HepG2 (cell line): ENCODE measurements at regions not wholly inside any gene's neighbourhood (a gene's known extent, or its start where the extent isn't known, plus 50 kb on each side); places are given as distances from the start of the nearest gene placed in this dataset.

Source experiments
- CREB1 ChIP-seq, 2 experiments: fragments of 450-650 bp in 1 of 2; IDR thresholded peaks; 2 replicates each; pipeline ENCODE4 v1.6.1; 2016 to 2017; ENCODE audit warnings: control low read depth in 1 of 2, mild to moderate bottlenecking in 1 of 2, missing compliant biosample characterization in 1 of 2, missing genetic modification characterization in 1 of 2
- FOSL1 ChIP-seq: sonication (generic); formaldehyde crosslinking; IDR thresholded peaks from 2 replicates; pipeline ENCODE4 v1.9.0; 2021; ENCODE audit warnings: missing genetic modification reagents, borderline replicate concordance
- FOXJ3 ChIP-seq: sonication (generic); formaldehyde crosslinking; IDR thresholded peaks from 2 replicates; pipeline ENCODE4 v1.4.0; 2020; ENCODE audit warnings: missing genetic modification reagents, mild to moderate bottlenecking, borderline replicate concordance
- FOXM1 ChIP-seq: sonication (generic); formaldehyde crosslinking; IDR thresholded peaks from 2 replicates; pipeline ENCODE4 v1.5.0; 2020; ENCODE audit warnings: missing genetic modification reagents
- MAFK ChIP-seq, 2 experiments: IDR thresholded peaks in 1 of 2; conservative IDR thresholded peaks in 1 of 2; 2 replicates each; pipeline ENCODE4 v1.6.1; 2011; ENCODE audit warnings: improper control_type of control experiment in 2 of 2, low read length in 2 of 2
- POLR2A ChIP-seq, 2 experiments: IDR thresholded peaks; 2 replicates each; pipeline ENCODE4 v1.6.1; 2011; ENCODE audit warnings: low read depth in 2 of 2, low read length in 2 of 2, mild to moderate bottlenecking in 1 of 2, moderate library complexity in 1 of 2; ENCODE audit not compliant: insufficient read depth in 1 of 2
- XBP1 ChIP-seq: sonication (generic); formaldehyde crosslinking; IDR thresholded peaks from 2 replicates; pipeline ENCODE4 v1.5.0; 2020; ENCODE audit warnings: missing genetic modification reagents
- ZNF234 ChIP-seq: sonication (generic); formaldehyde crosslinking; conservative IDR thresholded peaks from 2 replicates; pipeline ENCODE4 v1.5.1; 2020; ENCODE audit warnings: mild to moderate bottlenecking, missing genetic modification reagents
- TF ChIP-seq, protein P1 (sequence below): IDR thresholded peaks from 2 replicates; pipeline ENCODE4 v1.6.1; 2012; ENCODE audit warnings: low read length, improper control_type of control experiment
- TF ChIP-seq, protein P2 (sequence below): sonication (generic); formaldehyde crosslinking; IDR thresholded peaks from 2 replicates; pipeline ENCODE4 v1.8.0; 2022; ENCODE audit warnings: missing genetic modification reagents, mild to moderate bottlenecking, moderate library complexity, borderline replicate concordance
- TF ChIP-seq, protein P3 (sequence below): sonication (generic); formaldehyde crosslinking; IDR thresholded peaks from one replicate; pipeline ENCODE4 v1.5.1; 2020; ENCODE audit warnings: mild to moderate bottlenecking, missing genetic modification reagents; ENCODE audit errors: not compliant biosample characterization
- TF ChIP-seq, protein P4 (sequence below): sonication (generic); formaldehyde crosslinking; IDR thresholded peaks from 2 replicates; pipeline ENCODE4 v1.5.0; 2020; ENCODE audit warnings: mild to moderate bottlenecking, missing genetic modification reagents, borderline replicate concordance
- TF ChIP-seq, protein P5 (sequence below): sonication (generic); formaldehyde crosslinking; IDR thresholded peaks from 2 replicates; pipeline ENCODE4 v1.5.0; 2020; ENCODE audit warnings: mild to moderate bottlenecking, missing genetic modification reagents, moderate library complexity

DNA sequence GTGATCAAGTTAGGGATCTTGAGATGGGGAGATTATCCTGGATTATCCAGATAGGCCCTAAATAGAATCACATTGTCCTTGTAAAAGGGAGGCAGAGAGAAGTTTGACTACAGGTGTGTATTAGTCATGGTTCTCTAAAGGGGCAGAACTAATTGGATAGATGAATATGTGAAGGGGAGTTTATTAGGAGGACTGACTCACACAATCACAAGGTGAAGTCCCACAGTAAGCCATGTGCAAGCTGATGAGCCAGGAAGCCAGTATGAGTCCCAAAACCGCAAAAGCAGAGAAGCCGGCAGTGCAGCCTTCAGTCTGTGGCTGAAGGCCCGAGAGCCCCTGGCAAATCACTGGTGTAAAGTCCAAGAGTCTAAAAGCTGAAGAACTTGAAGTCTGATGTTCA is 275.8 kb downstream of the KCNS3 start:
- TF ChIP-seq FOSL1 (CRISPR knock-in tag) (no peak), CREB1 (IDR thresholded peaks at IDR 0.05) (no peak), CREB1 (CRISPR knock-in tag; IDR thresholded peaks at IDR 0.05) (no peak), ZNF234 (CRISPR knock-in tag) (no peak), MAFK (conservative IDR thresholded peaks at IDR 0.05 in 1 of 2, IDR thresholded peaks at IDR 0.05 in 1 of 2; ENCODE audit: low read length in 2 of 2) (no peak), XBP1 (no peak), FOXJ3 (CRISPR knock-in tag) (no peak), POLR2A (IDR thresholded peaks at IDR 0.05; ENCODE audit: insufficient read depth in 1 of 2, low read depth in 2 of 2, low read length in 2 of 2) (no peak), FOXM1 (CRISPR knock-in tag) (no peak)
- TF ChIP-seq, protein P1, sequence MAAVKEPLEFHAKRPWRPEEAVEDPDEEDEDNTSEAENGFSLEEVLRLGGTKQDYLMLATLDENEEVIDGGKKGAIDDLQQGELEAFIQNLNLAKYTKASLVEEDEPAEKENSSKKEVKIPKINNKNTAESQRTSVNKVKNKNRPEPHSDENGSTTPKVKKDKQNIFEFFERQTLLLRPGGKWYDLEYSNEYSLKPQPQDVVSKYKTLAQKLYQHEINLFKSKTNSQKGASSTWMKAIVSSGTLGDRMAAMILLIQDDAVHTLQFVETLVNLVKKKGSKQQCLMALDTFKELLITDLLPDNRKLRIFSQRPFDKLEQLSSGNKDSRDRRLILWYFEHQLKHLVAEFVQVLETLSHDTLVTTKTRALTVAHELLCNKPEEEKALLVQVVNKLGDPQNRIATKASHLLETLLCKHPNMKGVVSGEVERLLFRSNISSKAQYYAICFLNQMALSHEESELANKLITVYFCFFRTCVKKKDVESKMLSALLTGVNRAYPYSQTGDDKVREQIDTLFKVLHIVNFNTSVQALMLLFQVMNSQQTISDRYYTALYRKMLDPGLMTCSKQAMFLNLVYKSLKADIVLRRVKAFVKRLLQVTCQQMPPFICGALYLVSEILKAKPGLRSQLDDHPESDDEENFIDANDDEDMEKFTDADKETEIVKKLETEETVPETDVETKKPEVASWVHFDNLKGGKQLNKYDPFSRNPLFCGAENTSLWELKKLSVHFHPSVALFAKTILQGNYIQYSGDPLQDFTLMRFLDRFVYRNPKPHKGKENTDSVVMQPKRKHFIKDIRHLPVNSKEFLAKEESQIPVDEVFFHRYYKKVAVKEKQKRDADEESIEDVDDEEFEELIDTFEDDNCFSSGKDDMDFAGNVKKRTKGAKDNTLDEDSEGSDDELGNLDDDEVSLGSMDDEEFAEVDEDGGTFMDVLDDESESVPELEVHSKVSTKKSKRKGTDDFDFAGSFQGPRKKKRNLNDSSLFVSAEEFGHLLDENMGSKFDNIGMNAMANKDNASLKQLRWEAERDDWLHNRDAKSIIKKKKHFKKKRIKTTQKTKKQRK, result no peak
- TF ChIP-seq, protein P2, sequence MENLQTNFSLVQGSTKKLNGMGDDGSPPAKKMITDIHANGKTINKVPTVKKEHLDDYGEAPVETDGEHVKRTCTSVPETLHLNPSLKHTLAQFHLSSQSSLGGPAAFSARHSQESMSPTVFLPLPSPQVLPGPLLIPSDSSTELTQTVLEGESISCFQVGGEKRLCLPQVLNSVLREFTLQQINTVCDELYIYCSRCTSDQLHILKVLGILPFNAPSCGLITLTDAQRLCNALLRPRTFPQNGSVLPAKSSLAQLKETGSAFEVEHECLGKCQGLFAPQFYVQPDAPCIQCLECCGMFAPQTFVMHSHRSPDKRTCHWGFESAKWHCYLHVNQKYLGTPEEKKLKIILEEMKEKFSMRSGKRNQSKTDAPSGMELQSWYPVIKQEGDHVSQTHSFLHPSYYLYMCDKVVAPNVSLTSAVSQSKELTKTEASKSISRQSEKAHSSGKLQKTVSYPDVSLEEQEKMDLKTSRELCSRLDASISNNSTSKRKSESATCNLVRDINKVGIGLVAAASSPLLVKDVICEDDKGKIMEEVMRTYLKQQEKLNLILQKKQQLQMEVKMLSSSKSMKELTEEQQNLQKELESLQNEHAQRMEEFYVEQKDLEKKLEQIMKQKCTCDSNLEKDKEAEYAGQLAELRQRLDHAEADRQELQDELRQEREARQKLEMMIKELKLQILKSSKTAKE (CRISPR knock-in tag), result no peak
- TF ChIP-seq, protein P3, sequence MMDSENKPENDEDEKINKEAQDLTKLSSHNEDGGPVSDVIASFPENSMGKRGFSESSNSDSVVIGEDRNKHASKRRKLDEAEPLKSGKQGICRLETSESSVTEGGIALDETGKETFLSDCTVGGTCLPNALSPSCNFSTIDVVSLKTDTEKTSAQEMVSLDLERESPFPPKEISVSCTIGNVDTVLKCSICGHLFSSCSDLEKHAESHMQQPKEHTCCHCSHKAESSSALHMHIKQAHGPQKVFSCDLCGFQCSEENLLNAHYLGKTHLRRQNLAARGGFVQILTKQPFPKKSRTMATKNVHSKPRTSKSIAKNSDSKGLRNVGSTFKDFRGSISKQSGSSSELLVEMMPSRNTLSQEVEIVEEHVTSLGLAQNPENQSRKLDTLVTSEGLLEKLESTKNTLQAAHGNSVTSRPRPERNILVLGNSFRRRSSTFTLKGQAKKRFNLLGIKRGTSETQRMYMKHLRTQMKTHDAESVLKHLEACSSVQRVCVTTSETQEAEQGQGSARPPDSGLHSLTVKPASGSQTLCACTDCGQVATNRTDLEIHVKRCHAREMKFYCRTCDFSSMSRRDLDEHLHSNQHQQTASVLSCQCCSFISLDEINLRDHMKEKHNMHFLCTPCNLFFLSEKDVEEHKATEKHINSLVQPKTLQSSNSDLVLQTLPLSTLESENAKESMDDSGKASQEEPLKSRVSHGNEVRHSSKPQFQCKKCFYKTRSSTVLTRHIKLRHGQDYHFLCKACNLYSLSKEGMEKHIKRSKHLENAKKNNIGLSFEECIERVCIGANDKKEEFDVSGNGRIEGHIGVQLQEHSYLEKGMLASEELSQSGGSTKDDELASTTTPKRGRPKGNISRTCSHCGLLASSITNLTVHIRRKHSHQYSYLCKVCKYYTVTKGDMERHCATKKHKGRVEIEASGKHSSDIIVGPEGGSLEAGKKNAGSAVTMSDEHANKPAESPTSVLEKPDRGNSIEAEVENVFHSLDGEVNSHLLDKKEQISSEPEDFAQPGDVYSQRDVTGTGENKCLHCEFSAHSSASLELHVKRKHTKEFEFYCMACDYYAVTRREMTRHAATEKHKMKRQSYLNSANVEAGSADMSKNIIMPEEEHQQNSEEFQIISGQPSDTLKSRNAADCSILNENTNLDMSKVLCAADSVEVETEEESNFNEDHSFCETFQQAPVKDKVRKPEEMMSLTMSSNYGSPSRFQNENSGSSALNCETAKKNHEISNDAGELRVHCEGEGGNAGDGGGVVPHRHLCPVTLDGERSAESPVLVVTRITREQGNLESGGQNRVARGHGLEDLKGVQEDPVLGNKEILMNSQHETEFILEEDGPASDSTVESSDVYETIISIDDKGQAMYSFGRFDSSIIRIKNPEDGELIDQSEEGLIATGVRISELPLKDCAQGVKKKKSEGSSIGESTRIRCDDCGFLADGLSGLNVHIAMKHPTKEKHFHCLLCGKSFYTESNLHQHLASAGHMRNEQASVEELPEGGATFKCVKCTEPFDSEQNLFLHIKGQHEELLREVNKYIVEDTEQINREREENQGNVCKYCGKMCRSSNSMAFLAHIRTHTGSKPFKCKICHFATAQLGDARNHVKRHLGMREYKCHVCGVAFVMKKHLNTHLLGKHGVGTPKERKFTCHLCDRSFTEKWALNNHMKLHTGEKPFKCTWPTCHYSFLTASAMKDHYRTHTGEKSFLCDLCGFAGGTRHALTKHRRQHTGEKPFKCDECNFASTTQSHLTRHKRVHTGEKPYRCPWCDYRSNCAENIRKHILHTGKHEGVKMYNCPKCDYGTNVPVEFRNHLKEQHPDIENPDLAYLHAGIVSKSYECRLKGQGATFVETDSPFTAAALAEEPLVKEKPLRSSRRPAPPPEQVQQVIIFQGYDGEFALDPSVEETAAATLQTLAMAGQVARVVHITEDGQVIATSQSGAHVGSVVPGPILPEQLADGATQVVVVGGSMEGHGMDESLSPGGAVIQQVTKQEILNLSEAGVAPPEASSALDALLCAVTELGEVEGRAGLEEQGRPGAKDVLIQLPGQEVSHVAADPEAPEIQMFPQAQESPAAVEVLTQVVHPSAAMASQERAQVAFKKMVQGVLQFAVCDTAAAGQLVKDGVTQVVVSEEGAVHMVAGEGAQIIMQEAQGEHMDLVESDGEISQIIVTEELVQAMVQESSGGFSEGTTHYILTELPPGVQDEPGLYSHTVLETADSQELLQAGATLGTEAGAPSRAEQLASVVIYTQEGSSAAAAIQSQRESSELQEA (CRISPR knock-in tag), result no peak
- TF ChIP-seq, protein P4, sequence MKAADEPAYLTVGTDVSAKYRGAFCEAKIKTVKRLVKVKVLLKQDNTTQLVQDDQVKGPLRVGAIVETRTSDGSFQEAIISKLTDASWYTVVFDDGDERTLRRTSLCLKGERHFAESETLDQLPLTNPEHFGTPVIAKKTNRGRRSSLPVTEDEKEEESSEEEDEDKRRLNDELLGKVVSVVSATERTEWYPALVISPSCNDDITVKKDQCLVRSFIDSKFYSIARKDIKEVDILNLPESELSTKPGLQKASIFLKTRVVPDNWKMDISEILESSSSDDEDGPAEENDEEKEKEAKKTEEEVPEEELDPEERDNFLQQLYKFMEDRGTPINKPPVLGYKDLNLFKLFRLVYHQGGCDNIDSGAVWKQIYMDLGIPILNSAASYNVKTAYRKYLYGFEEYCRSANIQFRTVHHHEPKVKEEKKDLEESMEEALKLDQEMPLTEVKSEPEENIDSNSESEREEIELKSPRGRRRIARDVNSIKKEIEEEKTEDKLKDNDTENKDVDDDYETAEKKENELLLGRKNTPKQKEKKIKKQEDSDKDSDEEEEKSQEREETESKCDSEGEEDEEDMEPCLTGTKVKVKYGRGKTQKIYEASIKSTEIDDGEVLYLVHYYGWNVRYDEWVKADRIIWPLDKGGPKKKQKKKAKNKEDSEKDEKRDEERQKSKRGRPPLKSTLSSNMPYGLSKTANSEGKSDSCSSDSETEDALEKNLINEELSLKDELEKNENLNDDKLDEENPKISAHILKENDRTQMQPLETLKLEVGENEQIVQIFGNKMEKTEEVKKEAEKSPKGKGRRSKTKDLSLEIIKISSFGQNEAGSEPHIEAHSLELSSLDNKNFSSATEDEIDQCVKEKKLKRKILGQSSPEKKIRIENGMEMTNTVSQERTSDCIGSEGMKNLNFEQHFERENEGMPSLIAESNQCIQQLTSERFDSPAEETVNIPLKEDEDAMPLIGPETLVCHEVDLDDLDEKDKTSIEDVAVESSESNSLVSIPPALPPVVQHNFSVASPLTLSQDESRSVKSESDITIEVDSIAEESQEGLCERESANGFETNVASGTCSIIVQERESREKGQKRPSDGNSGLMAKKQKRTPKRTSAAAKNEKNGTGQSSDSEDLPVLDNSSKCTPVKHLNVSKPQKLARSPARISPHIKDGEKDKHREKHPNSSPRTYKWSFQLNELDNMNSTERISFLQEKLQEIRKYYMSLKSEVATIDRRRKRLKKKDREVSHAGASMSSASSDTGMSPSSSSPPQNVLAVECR, result no peak
- TF ChIP-seq, protein P5, sequence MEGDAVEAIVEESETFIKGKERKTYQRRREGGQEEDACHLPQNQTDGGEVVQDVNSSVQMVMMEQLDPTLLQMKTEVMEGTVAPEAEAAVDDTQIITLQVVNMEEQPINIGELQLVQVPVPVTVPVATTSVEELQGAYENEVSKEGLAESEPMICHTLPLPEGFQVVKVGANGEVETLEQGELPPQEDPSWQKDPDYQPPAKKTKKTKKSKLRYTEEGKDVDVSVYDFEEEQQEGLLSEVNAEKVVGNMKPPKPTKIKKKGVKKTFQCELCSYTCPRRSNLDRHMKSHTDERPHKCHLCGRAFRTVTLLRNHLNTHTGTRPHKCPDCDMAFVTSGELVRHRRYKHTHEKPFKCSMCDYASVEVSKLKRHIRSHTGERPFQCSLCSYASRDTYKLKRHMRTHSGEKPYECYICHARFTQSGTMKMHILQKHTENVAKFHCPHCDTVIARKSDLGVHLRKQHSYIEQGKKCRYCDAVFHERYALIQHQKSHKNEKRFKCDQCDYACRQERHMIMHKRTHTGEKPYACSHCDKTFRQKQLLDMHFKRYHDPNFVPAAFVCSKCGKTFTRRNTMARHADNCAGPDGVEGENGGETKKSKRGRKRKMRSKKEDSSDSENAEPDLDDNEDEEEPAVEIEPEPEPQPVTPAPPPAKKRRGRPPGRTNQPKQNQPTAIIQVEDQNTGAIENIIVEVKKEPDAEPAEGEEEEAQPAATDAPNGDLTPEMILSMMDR (CRISPR knock-in tag), result no peak
